Activated T-cell treated with anti-CD3 and anti-CD28 coated beads, Interleukin-2, amount 50 U/mL, for 4 hours (primary cell): ENCODE measurements at regions not wholly inside any gene's neighbourhood (a gene's known extent, or its start where the extent isn't known, plus 50 kb on each side); places are given as distances from the start of the nearest gene placed in this dataset.
"Not testable (repeated sequence)": the region's sequence is repeated elsewhere in the genome, so short reads cannot be mapped to it uniquely, and the experiment has no call there.

Experiments
- ATAC-seq, 2 donors: fragments of 200-7000 bp; cut with Tn5 transposase; one replicate each; pipeline ENCODE4 v1.10.0; 2021
- DNase-seq: peaks from one replicate; pipeline ENCODE4 v3.0.0-alpha.2; 2020
- H3K27me3 Mint-ChIP-seq: one replicate; pipeline ENCODE4 v1.8.0; 2021; ENCODE audit warnings: low read depth, mixed read lengths
- H3K36me3 Mint-ChIP-seq: one replicate; pipeline ENCODE4 v1.8.0; 2022; ENCODE audit warnings: mixed read lengths; ENCODE audit not compliant: insufficient read depth
- H3K4me1 Mint-ChIP-seq: one replicate; pipeline ENCODE4 v1.8.0; 2021; ENCODE audit warnings: low read depth, mixed read lengths
- H3K4me3 Mint-ChIP-seq: one replicate; pipeline ENCODE4 v1.8.0; 2021; ENCODE audit warnings: mild to moderate bottlenecking, moderate library complexity, mixed read lengths
- H3K9me3 Mint-ChIP-seq: one replicate; pipeline ENCODE4 v1.8.0; 2021; ENCODE audit warnings: mixed read lengths

- no peaks in the 10 kb centered on the region for H3K36me3 Mint-ChIP-seq
- ATAC-seq = no peak
- H3K27me3 Mint-ChIP-seq = peaks cover 3% of the 10 kb centered on the region
- peaks cover 4% of the 10 kb centered on the region for H3K9me3 Mint-ChIP-seq
- no peaks in the 10 kb centered on the region for H3K4me1 Mint-ChIP-seq
- no peak overlapping the region for H3K4me3 Mint-ChIP-seq
- DNase-seq = no peak
These were observed 117.8 kb upstream of the F13A1 start for GRCh38 chr6:6438286-6438685.

DNA sequence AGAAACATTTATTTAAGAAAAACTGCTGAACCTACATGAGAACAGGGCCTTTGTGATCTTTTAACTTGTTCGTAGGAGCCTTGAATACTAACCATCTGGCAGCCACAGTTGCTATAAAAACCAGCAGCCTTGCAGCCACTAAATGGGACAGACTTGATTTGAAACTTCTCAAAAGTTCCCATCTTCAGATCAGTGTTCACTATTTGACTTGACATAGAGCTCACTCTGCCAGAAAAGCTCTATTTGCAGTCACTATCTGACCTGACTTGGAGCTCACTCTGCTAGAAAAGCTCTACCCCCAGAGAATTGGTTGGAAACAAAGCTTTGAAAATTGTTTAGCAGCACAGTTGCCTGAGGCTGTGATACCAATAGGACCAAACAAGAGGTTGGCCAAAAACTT, 119.3 kb upstream of the F13A1 start:
- DNase-seq (no peak), ATAC-seq (no peak)
- no peaks in the 10 kb centered on the region for H3K4me1 Mint-ChIP-seq
- peaks cover 5% of the 10 kb centered on the region for H3K27me3 Mint-ChIP-seq
- H3K36me3 Mint-ChIP-seq = no peaks in the 10 kb centered on the region
- H3K4me3 Mint-ChIP-seq = no peak overlapping the region
- H3K9me3 Mint-ChIP-seq = peaks cover 4% of the 10 kb centered on the region

DNA sequence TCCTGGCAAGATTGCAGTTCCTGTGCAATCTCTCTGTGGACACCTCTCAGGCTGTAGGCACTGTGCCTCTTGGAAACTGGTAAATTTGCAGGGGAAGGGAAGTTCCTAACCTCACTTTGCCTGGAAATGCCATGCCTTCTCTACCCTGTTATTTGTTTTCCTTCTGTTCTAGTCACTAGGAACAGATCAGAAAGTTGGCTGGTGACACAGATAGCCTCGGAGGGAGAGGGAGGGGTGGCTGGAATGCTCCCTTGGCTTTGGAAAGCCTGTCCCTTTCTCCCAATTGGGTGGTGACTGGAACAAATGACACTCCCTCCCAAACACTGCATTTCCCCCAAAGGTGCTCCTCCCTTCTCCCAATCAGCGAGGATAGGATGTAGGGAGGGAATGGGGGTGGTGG, 131.5 kb upstream of the F13A1 start:
- H3K36me3 Mint-ChIP-seq = no peaks in the 10 kb centered on the region
- DNase-seq (no peak), ATAC-seq (no peak)
- no peaks in the 10 kb centered on the region for H3K4me1 Mint-ChIP-seq
- H3K9me3 Mint-ChIP-seq = no peaks in the 10 kb centered on the region
- H3K27me3 Mint-ChIP-seq = peaks cover 10% of the 10 kb centered on the region
- H3K4me3 Mint-ChIP-seq = no peak overlapping the region

DNA sequence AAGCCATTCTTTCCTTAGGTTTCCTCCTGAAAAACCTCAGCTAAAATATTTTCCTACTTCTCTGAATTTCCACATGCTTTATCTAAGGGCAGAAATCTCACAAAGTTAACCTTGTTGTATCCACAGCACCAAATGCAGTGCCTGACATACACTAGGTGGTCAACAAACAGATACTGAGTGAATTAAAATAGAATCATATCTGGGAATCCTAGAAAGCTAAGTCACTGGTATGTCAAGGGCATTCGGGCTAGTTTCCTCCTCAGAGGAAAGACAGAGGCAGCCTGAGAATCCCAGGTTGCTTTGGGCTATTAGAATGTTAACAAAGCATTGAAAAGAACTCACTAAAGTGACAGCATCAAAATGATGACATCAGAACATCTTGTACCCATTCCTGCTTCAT, 132.7 kb upstream of the F13A1 start:
- no peak for DNase-seq
- H3K9me3 Mint-ChIP-seq = no peaks in the 10 kb centered on the region
- no peak for ATAC-seq
- peaks cover 7% of the 10 kb centered on the region for H3K27me3 Mint-ChIP-seq
- H3K4me1 Mint-ChIP-seq = no peaks in the 10 kb centered on the region
- H3K4me3 Mint-ChIP-seq = no peak overlapping the region
- H3K36me3 Mint-ChIP-seq = no peaks in the 10 kb centered on the region

- Mint-ChIP-seq H3K9me3 (peaks cover 4% of the 10 kb centered on the region), H3K27me3 (peaks cover 11% of the 10 kb centered on the region), H3K4me3 (no peak overlapping the region), H3K4me1 (no peaks in the 10 kb centered on the region), H3K36me3 (no peaks in the 10 kb centered on the region)
- DNase-seq (no peak), ATAC-seq (no peak)
These were observed 133.2 kb upstream of the LY86 start for GRCh38 chr6:6455272-6455671.

GRCh38 chr6:6458172-6458571, 130.3 kb upstream of the LY86 start:
- DNase-seq (no peak), ATAC-seq (no peak)
- H3K27me3 Mint-ChIP-seq = peaks cover 12% of the 10 kb centered on the region
- H3K4me1 Mint-ChIP-seq = no peaks in the 10 kb centered on the region
- no peak overlapping the region for H3K4me3 Mint-ChIP-seq
- peaks cover 4% of the 10 kb centered on the region for H3K9me3 Mint-ChIP-seq
- H3K36me3 Mint-ChIP-seq = no peaks in the 10 kb centered on the region

DNA sequence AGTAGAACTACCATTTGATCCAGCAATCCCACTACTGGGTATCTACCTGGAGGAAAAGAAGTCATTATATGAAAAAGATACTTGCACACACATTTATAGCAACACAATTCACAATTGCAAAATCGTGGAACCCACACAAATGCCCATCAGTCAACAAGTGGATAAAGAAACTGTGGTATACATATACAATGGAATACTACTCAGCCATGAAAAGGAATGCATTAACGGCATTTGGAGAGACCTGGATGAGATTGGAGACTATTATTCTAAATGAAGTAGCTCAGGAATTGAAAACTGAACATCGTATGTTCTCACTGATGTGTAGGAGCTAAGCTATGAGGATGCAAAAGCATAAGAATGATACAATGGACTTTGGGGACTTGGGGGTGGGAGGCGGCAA, 128.6 kb upstream of the LY86 start:
- not testable (repeated sequence) for H3K27me3 Mint-ChIP-seq

DNA sequence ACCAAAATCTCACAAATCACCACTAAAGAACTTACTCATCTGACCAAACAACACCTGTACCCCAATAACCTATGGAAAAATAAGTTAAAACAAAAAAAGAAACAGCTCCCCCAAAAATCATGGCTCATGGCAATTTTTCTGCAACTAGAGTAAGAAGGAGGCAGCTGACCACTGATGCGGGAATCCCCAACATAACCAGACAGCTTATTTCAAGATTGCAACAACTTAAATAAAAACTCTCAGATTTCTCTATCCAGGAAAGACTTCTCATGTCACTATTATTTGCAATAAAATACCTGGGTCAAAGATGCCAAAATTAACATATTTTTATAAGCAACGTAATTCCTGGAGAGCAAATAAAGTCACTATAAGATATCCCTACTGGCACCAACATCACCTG, 128.1 kb upstream of the LY86 start:
- ATAC-seq (no peak), DNase-seq (no peak)
- H3K4me1 Mint-ChIP-seq = no peaks in the 10 kb centered on the region
- H3K4me3 Mint-ChIP-seq = no peak overlapping the region
- no peaks in the 10 kb centered on the region for H3K36me3 Mint-ChIP-seq
- H3K9me3 Mint-ChIP-seq = peaks cover 4% of the 10 kb centered on the region
- peaks cover 9% of the 10 kb centered on the region for H3K27me3 Mint-ChIP-seq

More for the DNA sequence above, 128.6 kb upstream of the LY86 start:
- not testable (repeated sequence) for ATAC-seq, H3K4me1 Mint-ChIP-seq, DNase-seq, H3K9me3 Mint-ChIP-seq, H3K4me3 Mint-ChIP-seq, H3K36me3 Mint-ChIP-seq

DNA sequence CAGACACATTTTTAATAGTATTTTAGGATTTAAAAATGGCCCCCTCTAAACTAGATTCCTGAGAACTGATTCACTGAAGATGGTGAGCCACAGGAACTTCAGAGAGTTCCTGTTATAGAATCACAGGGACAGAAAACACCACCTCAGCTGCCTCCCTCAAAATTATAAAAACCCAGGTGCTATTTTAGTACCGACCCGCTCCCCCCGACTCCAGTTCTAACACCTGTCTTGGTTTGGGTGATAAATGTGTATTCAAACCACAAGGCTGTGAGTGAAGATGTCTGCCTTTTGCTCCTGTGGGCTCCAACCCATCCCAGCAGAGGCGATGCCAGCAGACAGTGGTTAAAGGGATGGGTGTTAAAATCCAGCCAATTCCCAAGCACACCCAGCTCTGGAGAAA, 127.4 kb upstream of the LY86 start:
- H3K27me3 Mint-ChIP-seq = peaks cover 9% of the 10 kb centered on the region
- DNase-seq (no peak), ATAC-seq (no peak)
- no peak overlapping the region for H3K4me3 Mint-ChIP-seq
- H3K9me3 Mint-ChIP-seq = peaks cover 4% of the 10 kb centered on the region
- no peaks in the 10 kb centered on the region for H3K36me3 Mint-ChIP-seq
- H3K4me1 Mint-ChIP-seq = no peaks in the 10 kb centered on the region

DNA sequence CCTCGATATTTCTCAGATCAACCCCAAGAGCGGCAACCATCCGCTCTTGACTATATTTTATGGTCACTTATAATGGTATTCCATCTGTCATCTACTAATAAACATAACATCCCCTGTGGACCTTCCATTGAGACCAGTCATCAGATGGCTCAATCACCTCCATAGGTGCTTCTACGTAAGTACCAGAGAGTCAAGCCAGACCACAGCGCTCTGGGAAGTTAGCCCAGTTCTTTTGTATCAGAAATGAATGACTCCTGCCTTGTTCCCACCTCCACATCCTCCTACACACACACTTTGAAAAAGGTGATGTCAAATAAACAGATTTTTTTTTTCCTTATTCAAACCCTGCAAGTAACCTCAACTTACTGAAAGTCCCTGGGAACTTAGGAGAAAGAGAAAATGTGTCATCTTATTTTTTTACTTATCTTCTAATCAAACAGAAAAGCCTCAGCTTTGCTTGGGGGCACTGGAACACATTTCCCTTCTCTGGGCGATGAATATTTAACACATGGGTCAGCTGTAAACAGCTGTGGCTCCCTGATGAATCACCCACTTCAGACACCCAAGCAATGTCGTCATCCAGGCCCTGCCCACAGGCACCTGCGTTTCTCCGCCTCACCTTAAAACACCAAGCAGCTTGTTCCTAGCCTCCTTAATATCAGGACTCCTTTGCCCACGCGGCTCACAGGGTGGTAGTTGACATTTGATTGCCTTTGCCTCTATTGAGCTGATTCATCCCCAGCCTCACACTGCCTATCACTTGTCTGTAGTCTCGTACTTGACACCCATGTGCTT, 121.4 kb upstream of the LY86 start:
- Mint-ChIP-seq H3K4me3 (no peak overlapping the region), H3K4me1 (no peaks in the 10 kb centered on the region), H3K27me3 (peaks cover 5% of the 10 kb centered on the region), H3K9me3 (peaks cover 10% of the 10 kb centered on the region), H3K36me3 (no peaks in the 10 kb centered on the region)
- DNase-seq (no peak), ATAC-seq (no peak)

GRCh38 chr6:6469074-6469473, 119.4 kb upstream of the LY86 start:
- no peaks in the 10 kb centered on the region for H3K4me1 Mint-ChIP-seq
- H3K9me3 Mint-ChIP-seq = peaks cover 10% of the 10 kb centered on the region
- DNase-seq (no peak), ATAC-seq (no peak)
- H3K27me3 Mint-ChIP-seq = peaks cover 2% of the 10 kb centered on the region
- no peak overlapping the region for H3K4me3 Mint-ChIP-seq
- no peaks in the 10 kb centered on the region for H3K36me3 Mint-ChIP-seq

DNA sequence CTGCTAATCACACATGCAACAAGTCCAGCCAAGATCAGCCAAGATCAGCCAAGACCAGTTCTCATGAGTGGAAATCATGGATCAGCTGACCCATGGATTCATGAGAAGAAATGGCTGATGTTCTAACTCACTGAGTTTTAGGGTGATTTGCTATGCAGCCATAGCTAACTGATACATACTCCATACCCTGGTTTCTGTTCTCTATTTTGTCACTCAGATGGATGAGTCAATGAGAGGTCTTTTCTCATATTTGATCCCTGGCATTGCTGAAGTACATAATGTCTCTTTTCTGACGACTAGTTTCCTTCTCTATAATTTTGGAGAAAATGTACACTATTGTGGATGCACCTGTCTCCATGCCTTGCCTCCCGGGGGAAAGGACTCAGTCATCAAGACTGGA, 118.4 kb upstream of the LY86 start:
- Mint-ChIP-seq H3K4me1 (no peaks in the 10 kb centered on the region), H3K4me3 (no peak overlapping the region), H3K36me3 (no peaks in the 10 kb centered on the region), H3K27me3 (peaks cover 2% of the 10 kb centered on the region), H3K9me3 (peaks cover 10% of the 10 kb centered on the region)
- no peak for DNase-seq
- ATAC-seq = no peak

DNA sequence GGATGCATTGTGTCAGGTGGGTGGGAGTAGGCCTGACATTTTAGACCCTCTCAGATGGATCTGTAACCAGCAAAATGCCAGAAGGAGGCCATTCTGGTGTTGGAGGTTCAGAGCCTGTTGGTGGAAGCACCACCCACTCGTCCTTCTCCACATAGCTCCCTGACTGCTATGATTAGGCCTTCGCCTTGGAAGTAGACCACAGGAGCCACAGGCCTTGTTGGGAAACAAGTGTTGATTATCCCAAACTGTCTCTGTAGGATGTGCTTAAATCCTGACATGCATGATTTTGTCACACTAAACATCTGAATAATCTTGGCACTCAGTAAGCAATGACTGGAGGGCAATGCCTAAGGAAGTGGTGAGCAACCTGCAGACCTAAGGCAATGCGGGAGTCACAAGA, 117.2 kb upstream of the LY86 start:
- Mint-ChIP-seq H3K27me3 (peaks cover under 1% of the 10 kb centered on the region), H3K4me1 (no peaks in the 10 kb centered on the region), H3K36me3 (no peaks in the 10 kb centered on the region), H3K9me3 (peaks cover 10% of the 10 kb centered on the region), H3K4me3 (no peak overlapping the region)
- DNase-seq (no peak), ATAC-seq (no peak)

- peaks cover 10% of the 10 kb centered on the region for H3K9me3 Mint-ChIP-seq
- no peaks in the 10 kb centered on the region for H3K4me1 Mint-ChIP-seq
- DNase-seq (no peak), ATAC-seq (no peak)
- no peak overlapping the region for H3K4me3 Mint-ChIP-seq
- no peaks in the 10 kb centered on the region for H3K36me3 Mint-ChIP-seq
- peaks cover 9% of the 10 kb centered on the region for H3K27me3 Mint-ChIP-seq
These were observed 114.2 kb upstream of the LY86 start for GRCh38 chr6:6474170-6474920.

GRCh38 chr6:6479785-6480184, 108.7 kb upstream of the LY86 start:
- ATAC-seq (no peak), DNase-seq (no peak)
- Mint-ChIP-seq H3K4me3 (no peak overlapping the region), H3K4me1 (no peaks in the 10 kb centered on the region), H3K9me3 (no peaks in the 10 kb centered on the region), H3K36me3 (no peaks in the 10 kb centered on the region), H3K27me3 (peaks cover 27% of the 10 kb centered on the region)
